Muscle layer of duodenum (tissue), 2 donors: ENCODE measurements at regions not wholly inside any gene's neighbourhood (a gene's known extent, or its start where the extent isn't known, plus 50 kb on each side); places are given as distances from the start of the nearest gene placed in this dataset.

Source experiments
- H3K27ac ChIP-seq: one replicate; pipeline ENCODE4 v1.7.0; 2013; ENCODE audit warnings: mild to moderate bottlenecking, low read length
- H3K27me3 ChIP-seq: one replicate; pipeline ENCODE4 v1.7.0; 2013; ENCODE audit warnings: low read depth, mild to moderate bottlenecking, control low read depth, low read length
- H3K36me3 ChIP-seq, 2 donors: one replicate each; pipeline ENCODE4 v1.7.0; 2013; ENCODE audit warnings: low read length in 2 of 2, control low read depth in 1 of 2, mild to moderate bottlenecking in 1 of 2; ENCODE audit not compliant: insufficient read depth in 2 of 2, control insufficient read depth in 1 of 2
- H3K4me1 ChIP-seq, 2 donors: one replicate each; pipeline ENCODE4 v1.7.0; 2013; ENCODE audit warnings: low read length in 2 of 2, mild to moderate bottlenecking in 2 of 2, control low read depth in 1 of 2, moderate library complexity in 1 of 2; ENCODE audit not compliant: insufficient read depth in 2 of 2, control insufficient read depth in 1 of 2
- H3K4me3 ChIP-seq, 2 donors: one replicate each; pipeline ENCODE4 v1.7.0; 2013; ENCODE audit warnings: low read length in 2 of 2, low read depth in 1 of 2, mild to moderate bottlenecking in 1 of 2
- H3K9me3 ChIP-seq, 2 donors: one replicate each; pipeline ENCODE4 v1.7.0; 2013; ENCODE audit warnings: low read length in 2 of 2, control low read depth in 1 of 2, mild to moderate bottlenecking in 1 of 2; ENCODE audit not compliant: control insufficient read depth in 1 of 2
- donor health status: healthy.

- Histone ChIP-seq H3K4me1 (peaks cover 0 to 2% of the 10 kb centered on the region in 2 donors), H3K27me3 (no peaks in the 10 kb centered on the region), H3K36me3 (no peaks in the 10 kb centered on the region), H3K27ac (peak overlapping the region; percentile 12), H3K9me3 (no peaks in the 10 kb centered on the region), H3K4me3 (no peak overlapping the region)
Measured at GRCh38 chr12:91326058-91327027, 143.7 kb upstream of the DCN start.

GRCh38 chr12:91320999-91321398 lies 138.4 kb upstream of the DCN start:
- Histone ChIP-seq H3K27ac (no peak overlapping the region), H3K27me3 (no peaks in the 10 kb centered on the region), H3K36me3 (no peaks in the 10 kb centered on the region), H3K4me3 (no peak overlapping the region), H3K9me3 (no peaks in the 10 kb centered on the region), H3K4me1 (no peaks in the 10 kb centered on the region)

GRCh38 chr12:91319071-91319760 lies 136.6 kb upstream of the DCN start:
- H3K36me3 ChIP-seq = no peaks in the 10 kb centered on the region
- no peaks in the 10 kb centered on the region for H3K27me3 ChIP-seq
- H3K4me3 ChIP-seq = no peak overlapping the region
- H3K4me1 ChIP-seq = no peaks in the 10 kb centered on the region
- H3K9me3 ChIP-seq = no peaks in the 10 kb centered on the region
- H3K27ac ChIP-seq = no peak overlapping the region

GRCh38 chr12:91317306-91317705 lies 134.7 kb upstream of the DCN start:
- Histone ChIP-seq H3K4me1 (no peaks in the 10 kb centered on the region), H3K27me3 (no peaks in the 10 kb centered on the region), H3K27ac (no peak overlapping the region)

GRCh38 chr12:91316907-91317269 lies 134.3 kb upstream of the DCN start:
- no peaks in the 10 kb centered on the region for H3K36me3 ChIP-seq
- H3K27me3 ChIP-seq = no peaks in the 10 kb centered on the region
- no peaks in the 10 kb centered on the region for H3K9me3 ChIP-seq
- H3K4me1 ChIP-seq = no peaks in the 10 kb centered on the region
- no peak overlapping the region for H3K27ac ChIP-seq
- no peak overlapping the region for H3K4me3 ChIP-seq

More at GRCh38 chr12:91317306-91317705, 134.7 kb upstream of the DCN start:
- no peaks in the 10 kb centered on the region for H3K36me3 ChIP-seq
- H3K4me3 ChIP-seq = no peak overlapping the region
- H3K9me3 ChIP-seq = no peaks in the 10 kb centered on the region

- H3K9me3 ChIP-seq = no peaks in the 10 kb centered on the region
- no peaks in the 10 kb centered on the region for H3K4me1 ChIP-seq
- H3K27me3 ChIP-seq = no peaks in the 10 kb centered on the region
- no peak overlapping the region for H3K27ac ChIP-seq
- H3K4me3 ChIP-seq = no peak overlapping the region
- no peaks in the 10 kb centered on the region for H3K36me3 ChIP-seq
Measured at GRCh38 chr12:91316161-91316906, 133.7 kb upstream of the DCN start.

- H3K27me3 ChIP-seq = no peaks in the 10 kb centered on the region
- H3K9me3 ChIP-seq = no peaks in the 10 kb centered on the region
- peaks cover 0 to 2% of the 10 kb centered on the region in 2 donors for H3K4me1 ChIP-seq
- no peaks in the 10 kb centered on the region for H3K36me3 ChIP-seq
- no peak overlapping the region for H3K4me3 ChIP-seq
- no peak overlapping the region for H3K27ac ChIP-seq
Measured at GRCh38 chr12:91311081-91311480, 128.5 kb upstream of the DCN start.

- H3K36me3 ChIP-seq = no peaks in the 10 kb centered on the region
- no peak overlapping the region for H3K27ac ChIP-seq
- H3K9me3 ChIP-seq = no peaks in the 10 kb centered on the region
- H3K27me3 ChIP-seq = no peaks in the 10 kb centered on the region
- peaks cover 0 to 2% of the 10 kb centered on the region in 2 donors for H3K4me1 ChIP-seq
- H3K4me3 ChIP-seq = no peak overlapping the region
Measured at GRCh38 chr12:91309450-91309849, 126.8 kb upstream of the DCN start.

GRCh38 chr12:91307957-91308670 lies 125.5 kb upstream of the DCN start:
- Histone ChIP-seq H3K4me3 (no peak overlapping the region), H3K27me3 (no peaks in the 10 kb centered on the region), H3K4me1 (peaks cover 0 to 2% of the 10 kb centered on the region in 2 donors), H3K9me3 (no peaks in the 10 kb centered on the region), H3K36me3 (no peaks in the 10 kb centered on the region), H3K27ac (no peak overlapping the region)

GRCh38 chr12:91290354-91290753 lies 107.7 kb upstream of the DCN start:
- Histone ChIP-seq H3K36me3 (no peaks in the 10 kb centered on the region), H3K9me3 (no peaks in the 10 kb centered on the region), H3K4me3 (no peak overlapping the region), H3K4me1 (peaks cover 0 to 9% of the 10 kb centered on the region in 2 donors), H3K27ac (no peak overlapping the region), H3K27me3 (no peaks in the 10 kb centered on the region)
